ENCODE measurements at regions not wholly inside any gene's neighbourhood (a gene's known extent, or its start where the extent isn't known, plus 50 kb on each side); places are given as distances from the start of the nearest gene placed in this dataset.

- no peak overlapping the region for H3K4me3 ChIP-seq (replicated peaks in 1 of 4; ENCODE audit: control extremely low read depth in 1 of 4, insufficient read depth in 1 of 4, low read depth in 3 of 4, low read length in 4 of 4)
- no peaks in the 10 kb centered on the region for H3K9me3 ChIP-seq (ENCODE audit: control insufficient read depth, insufficient read depth, low read depth, low read length)
- DNase-seq (ENCODE audit: low read depth in 2 of 2), result no peak
- no peaks in the 10 kb centered on the region for H3K79me2 ChIP-seq (ENCODE audit: control insufficient read depth, insufficient read depth, low read length)
- no peaks in the 10 kb centered on the region for H3K36me3 ChIP-seq (ENCODE audit: control insufficient read depth, insufficient read depth, low read length)
- no peaks in the 10 kb centered on the region for H3K27me3 ChIP-seq (ENCODE audit: control insufficient read depth, insufficient read depth, low read length)
- TF ChIP-seq EZH2 (IDR thresholded peaks at IDR 0.05; ENCODE audit: low read length, missing control alignments) (no peak), CTCF (conservative IDR thresholded peaks at IDR 0.05 in 1 of 2, IDR thresholded peaks at IDR 0.05 in 1 of 2; ENCODE audit: low read depth in 1 of 2, low read length in 2 of 2) (no peak)
- no peak overlapping the region for H3K27ac ChIP-seq (ENCODE audit: insufficient read depth, low read length)
- no peaks in the 10 kb centered on the region for H3K4me1 ChIP-seq (ENCODE audit: control insufficient read depth, extremely low read depth, insufficient read depth, low read length)
- H3K9ac ChIP-seq (ENCODE audit: insufficient read depth, low read length), result no peak overlapping the region
- no peak overlapping the region for H2AFZ ChIP-seq (ENCODE audit: low read length)
- no peak overlapping the region for H3K4me2 ChIP-seq (ENCODE audit: extremely low read depth, insufficient read depth, low read length)
- no peaks in the 10 kb centered on the region for H4K20me1 ChIP-seq (ENCODE audit: control insufficient read depth, extremely low read depth, insufficient read depth, low read length)
Observed at GRCh38 chr7:68288144-68288593, 1291.5 kb downstream of the TYW1 start.

GRCh38 chr7:68291710-68292109 is 1295.1 kb downstream of the TYW1 start:
- Histone ChIP-seq H2AFZ (ENCODE audit: low read length) (no peak overlapping the region), H3K4me1 (ENCODE audit: control insufficient read depth, extremely low read depth, insufficient read depth, low read length) (no peaks in the 10 kb centered on the region), H4K20me1 (ENCODE audit: control insufficient read depth, extremely low read depth, insufficient read depth, low read length) (no peaks in the 10 kb centered on the region), H3K36me3 (ENCODE audit: control insufficient read depth, insufficient read depth, low read length) (no peaks in the 10 kb centered on the region), H3K79me2 (ENCODE audit: control insufficient read depth, insufficient read depth, low read length) (no peaks in the 10 kb centered on the region), H3K4me2 (ENCODE audit: extremely low read depth, insufficient read depth, low read length) (no peak overlapping the region), H3K4me3 (replicated peaks in 1 of 4; ENCODE audit: control extremely low read depth in 1 of 4, insufficient read depth in 1 of 4, low read depth in 3 of 4, low read length in 4 of 4) (no peak overlapping the region), H3K27ac (ENCODE audit: insufficient read depth, low read length) (no peak overlapping the region), H3K27me3 (ENCODE audit: control insufficient read depth, insufficient read depth, low read length) (no peaks in the 10 kb centered on the region), H3K9ac (ENCODE audit: insufficient read depth, low read length) (no peak overlapping the region), H3K9me3 (ENCODE audit: control insufficient read depth, insufficient read depth, low read depth, low read length) (no peaks in the 10 kb centered on the region)
- DNase-seq (ENCODE audit: low read depth in 2 of 2), result no peak
- TF ChIP-seq EZH2 (IDR thresholded peaks at IDR 0.05; ENCODE audit: low read length, missing control alignments), result no peak
- no peak for TF ChIP-seq CTCF (conservative IDR thresholded peaks at IDR 0.05 in 1 of 2, IDR thresholded peaks at IDR 0.05 in 1 of 2; ENCODE audit: low read depth in 1 of 2, low read length in 2 of 2)

- Histone ChIP-seq H3K4me1 (ENCODE audit: control insufficient read depth, extremely low read depth, insufficient read depth, low read length) (no peaks in the 10 kb centered on the region), H2AFZ (ENCODE audit: low read length) (no peak overlapping the region), H3K4me2 (ENCODE audit: extremely low read depth, insufficient read depth, low read length) (no peak overlapping the region), H4K20me1 (ENCODE audit: control insufficient read depth, extremely low read depth, insufficient read depth, low read length) (no peaks in the 10 kb centered on the region), H3K79me2 (ENCODE audit: control insufficient read depth, insufficient read depth, low read length) (no peaks in the 10 kb centered on the region), H3K27me3 (ENCODE audit: control insufficient read depth, insufficient read depth, low read length) (no peaks in the 10 kb centered on the region), H3K9me3 (ENCODE audit: control insufficient read depth, insufficient read depth, low read depth, low read length) (no peaks in the 10 kb centered on the region), H3K9ac (ENCODE audit: insufficient read depth, low read length) (no peak overlapping the region), H3K27ac (ENCODE audit: insufficient read depth, low read length) (no peak overlapping the region), H3K4me3 (replicated peaks in 1 of 4; ENCODE audit: control extremely low read depth in 1 of 4, insufficient read depth in 1 of 4, low read depth in 3 of 4, low read length in 4 of 4) (no peak overlapping the region), H3K36me3 (ENCODE audit: control insufficient read depth, insufficient read depth, low read length) (no peaks in the 10 kb centered on the region)
- no peak for DNase-seq (ENCODE audit: low read depth in 2 of 2)
- TF ChIP-seq EZH2 (IDR thresholded peaks at IDR 0.05; ENCODE audit: low read length, missing control alignments) (no peak), CTCF (conservative IDR thresholded peaks at IDR 0.05 in 1 of 2, IDR thresholded peaks at IDR 0.05 in 1 of 2; ENCODE audit: low read depth in 1 of 2, low read length in 2 of 2) (no peak)
Observed at GRCh38 chr7:68295386-68295785, 1298.8 kb downstream of the TYW1 start.

Measured in fibroblast of lung (primary cell).